NOMO-1 treated with DMSO at 0.1 percent for 48 hours (cell line): ENCODE measurements at regions not wholly inside any gene's neighbourhood (a gene's known extent, or its start where the extent isn't known, plus 50 kb on each side); places are given as distances from the start of the nearest gene placed in this dataset.
"Not testable (repeated sequence)": the region's sequence is repeated elsewhere in the genome, so short reads cannot be mapped to it uniquely, and the experiment has no call there.

ENCODE experiments used
- DNase-seq: peaks from one replicate; lab custom pipeline; 2025; ENCODE audit not compliant: unreplicated experiment; lab: John Stamatoyannopoulos, UW

- not testable (repeated sequence) for DNase-seq
These were observed 52.4 kb upstream of the CSPG4 start for GRCh38 chr15:75764845-75765550.

- DNase-seq, result not testable (repeated sequence)
These were observed 51.3 kb upstream of the CSPG4 start for GRCh38 chr15:75763635-75764600.

- DNase-seq, result no peak
These were observed 50.5 kb upstream of the CSPG4 start for GRCh38 chr15:75763137-75763611.
